Activated CD4-positive, CD25-positive, alpha-beta regulatory T cell treated with anti-CD3 and anti-CD28 coated beads, Interleukin-2, amount 50 U/mL, for 16 hours (primary cell): ENCODE measurements at regions not wholly inside any gene's neighbourhood (a gene's known extent, or its start where the extent isn't known, plus 50 kb on each side); places are given as distances from the start of the nearest gene placed in this dataset.

Source experiments
- DNase-seq: peaks from one replicate; pipeline ENCODE4 v3.0.0-alpha.2; 2020; ENCODE audit warnings: low read depth, low spot score

DNA sequence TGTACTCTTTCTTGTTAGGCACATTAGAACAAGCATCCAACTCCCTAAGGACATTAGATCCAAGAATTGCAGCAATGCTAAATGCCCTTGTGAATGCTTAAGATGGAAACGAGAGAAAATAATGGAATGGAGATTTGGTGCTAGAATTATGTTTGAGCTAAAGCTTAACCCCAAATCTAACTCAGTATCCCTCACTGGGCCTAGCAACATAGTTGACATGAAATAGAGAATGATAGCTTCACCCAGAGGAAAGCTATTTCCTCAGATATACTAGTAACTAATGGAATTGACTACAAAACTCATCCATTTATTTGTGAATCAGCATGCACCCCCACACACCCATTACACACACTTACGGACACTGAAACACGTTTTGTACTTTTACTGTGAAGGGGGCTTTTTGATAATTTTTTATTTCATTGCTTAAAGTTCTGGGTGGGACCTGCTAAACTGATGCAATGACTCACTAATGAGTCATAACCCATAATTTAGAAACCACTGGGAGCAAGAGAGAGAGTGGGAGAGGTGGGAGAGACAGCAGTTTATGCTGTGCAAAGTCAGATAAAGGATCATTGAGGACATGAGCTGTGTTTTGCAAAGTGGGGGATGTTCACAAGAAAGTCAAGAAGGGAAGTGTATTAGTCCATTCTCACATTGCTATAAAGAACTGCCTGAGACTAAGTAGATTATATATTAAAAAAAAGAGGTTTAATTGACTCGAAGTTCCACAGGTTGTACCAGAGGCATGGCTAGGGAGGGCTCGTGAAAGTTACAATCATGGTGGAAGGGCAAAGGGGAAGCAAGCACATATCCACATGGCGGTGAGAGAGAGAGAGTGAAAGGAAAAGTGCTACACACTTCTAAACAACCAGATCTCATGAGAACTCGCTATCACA is 382.7 kb downstream of the SFMBT2 start:
- DNase-seq: no peak

DNA sequence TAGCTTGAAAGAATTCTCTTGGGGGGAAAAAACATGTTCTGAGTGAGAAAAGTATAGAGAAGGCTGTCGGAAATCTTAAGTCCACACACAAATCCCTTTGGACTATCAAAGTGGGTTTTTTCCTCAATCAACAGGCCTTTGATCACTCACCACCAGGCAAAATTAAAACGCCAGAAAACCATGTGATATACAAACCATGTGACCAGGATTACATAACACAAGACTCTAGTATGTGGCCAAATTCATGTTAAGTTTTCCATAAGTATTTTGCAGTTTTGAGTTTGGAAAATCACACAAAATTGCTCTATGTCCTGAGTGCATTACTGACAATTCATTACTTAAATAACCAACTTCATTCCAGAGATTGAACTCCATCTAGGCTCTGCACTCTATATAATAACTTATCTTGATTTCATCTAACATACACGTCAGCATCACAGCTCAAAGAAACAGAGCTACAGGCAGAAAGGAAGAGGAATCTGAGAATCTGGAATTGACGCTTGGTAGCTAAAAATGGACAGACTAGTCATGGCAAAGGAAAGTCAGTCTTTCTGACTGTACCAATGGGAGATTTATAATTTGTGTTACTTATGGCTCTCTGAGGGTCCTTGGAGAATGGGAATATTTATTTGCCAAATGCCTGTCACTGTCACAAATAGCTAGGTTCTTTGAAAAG is 383.5 kb downstream of the SFMBT2 start:
- DNase-seq: no peak

DNA sequence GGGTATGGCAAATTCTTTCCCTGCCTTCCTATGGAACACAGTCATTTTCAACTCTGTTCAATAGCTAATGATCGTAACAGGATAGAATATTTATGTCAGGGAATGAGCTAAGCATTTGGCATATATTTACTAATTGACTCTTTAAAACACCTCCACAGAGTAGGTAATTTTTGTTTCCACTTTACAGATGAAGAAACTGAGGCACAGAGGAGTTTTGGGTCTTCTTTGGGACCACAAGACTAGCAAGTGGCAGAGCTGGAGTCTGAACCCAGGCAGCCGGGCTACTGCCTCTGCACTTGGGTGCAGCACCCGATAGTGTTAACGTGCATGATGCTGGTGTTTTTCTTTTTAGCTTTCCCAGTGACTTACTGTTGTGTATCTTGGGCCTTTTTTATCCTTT is 384.0 kb downstream of the SFMBT2 start:
- DNase-seq: no peak

DNA sequence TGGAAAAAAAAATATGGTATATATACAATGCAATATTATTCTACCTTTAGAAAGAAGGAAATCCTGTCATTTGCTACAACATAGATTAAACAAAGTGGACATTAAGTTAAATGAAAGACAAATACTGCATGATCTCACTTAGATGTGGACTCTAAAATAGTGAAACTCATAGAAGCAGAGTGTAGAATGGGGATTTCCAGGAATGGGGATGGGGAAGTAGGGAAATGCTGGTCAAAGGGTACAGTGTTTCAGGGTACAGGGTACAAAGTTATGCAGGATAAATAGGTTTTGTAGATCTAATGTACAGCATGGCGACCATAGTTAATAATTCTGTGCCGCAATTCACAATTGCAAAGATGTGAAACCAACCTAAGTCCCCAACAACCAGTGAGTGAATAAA is 385.5 kb downstream of the SFMBT2 start:
- no peak for DNase-seq

DNA sequence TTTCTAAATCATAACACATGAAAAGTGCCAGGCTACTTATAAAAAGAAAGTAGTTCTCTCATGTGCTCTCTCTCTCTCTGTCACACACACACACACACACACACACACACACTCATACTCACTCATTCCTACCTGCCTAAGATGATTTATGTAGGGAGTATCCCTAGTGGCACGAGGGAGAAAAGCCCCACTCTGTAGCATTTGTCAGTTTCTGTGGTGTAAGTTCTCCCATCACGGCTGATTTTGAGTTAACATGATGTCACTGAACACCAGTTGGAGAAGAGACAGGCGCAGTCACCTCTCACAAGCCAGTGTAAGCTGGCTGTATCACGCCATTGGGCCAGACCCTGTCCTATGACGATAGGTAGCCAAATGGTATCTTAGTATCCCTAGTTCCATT is 395.4 kb downstream of the SFMBT2 start:
- no peak for DNase-seq

DNA sequence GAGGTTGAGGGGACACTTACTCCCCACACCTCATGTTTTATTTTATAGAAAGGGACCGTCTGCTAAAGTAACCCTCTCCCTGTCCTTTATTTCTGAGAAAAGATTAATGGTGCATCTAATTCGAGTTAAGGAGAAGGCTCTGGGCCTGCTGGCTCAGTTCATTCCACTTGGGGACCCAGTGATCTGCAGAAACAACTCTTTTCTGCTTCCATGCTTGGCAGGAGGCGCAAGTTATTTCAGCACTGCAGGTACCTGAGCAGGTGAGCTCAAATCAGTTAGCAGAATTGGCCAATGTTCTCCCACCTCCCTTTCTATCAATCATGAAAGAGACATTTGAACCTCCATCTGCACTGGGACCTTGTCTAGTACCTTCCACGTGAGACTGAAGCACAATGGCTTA is 396.1 kb downstream of the SFMBT2 start:
- no peak for DNase-seq

DNA sequence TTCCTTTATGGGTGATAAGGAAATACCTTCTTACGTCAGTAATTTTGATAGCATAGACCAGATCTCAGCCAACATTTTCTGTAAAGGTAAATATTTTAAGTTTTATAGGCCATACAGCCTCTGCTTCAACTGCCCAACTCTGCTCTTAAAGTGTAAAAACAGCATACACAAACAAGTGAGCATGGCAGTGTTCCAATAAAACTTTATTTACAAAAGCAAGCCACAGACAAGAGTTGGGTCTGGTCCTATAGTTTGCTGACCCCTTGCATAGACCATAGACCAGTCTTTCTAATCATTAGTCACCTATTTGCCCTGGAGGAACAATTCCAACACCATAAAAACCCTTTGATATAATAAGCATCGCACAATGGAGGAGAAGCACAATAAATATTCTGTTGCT is 398.8 kb downstream of the SFMBT2 start:
- DNase-seq: no peak

GRCh38 chr10:7008645-7009044 is 402.2 kb downstream of the SFMBT2 start:
- DNase-seq: no peak

- no peak for DNase-seq
Observed at GRCh38 chr10:7007600-7008190, 403.1 kb downstream of the SFMBT2 start.

DNA sequence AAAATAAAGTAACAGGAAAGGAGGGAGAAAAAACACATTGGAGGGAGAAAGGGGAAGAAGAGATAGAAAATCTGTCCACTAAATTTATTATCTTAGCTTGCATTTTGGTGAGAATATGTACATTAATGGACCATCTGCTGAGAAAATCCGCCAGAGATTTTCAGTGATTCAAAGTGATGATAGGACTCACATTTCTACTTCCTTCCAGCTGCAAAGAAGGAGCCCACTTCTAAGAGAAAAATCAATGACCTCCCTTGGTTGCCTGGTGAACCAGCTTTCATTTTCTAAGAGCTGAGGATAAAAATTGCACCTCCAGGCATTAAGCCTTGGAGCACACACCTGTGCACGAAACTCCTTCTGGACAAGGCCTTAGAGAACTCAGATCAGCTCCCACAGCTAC is 404.3 kb downstream of the SFMBT2 start:
- DNase-seq: no peak

GRCh38 chr10:7003831-7004395 is 406.9 kb downstream of the SFMBT2 start:
- DNase-seq: no peak

DNA sequence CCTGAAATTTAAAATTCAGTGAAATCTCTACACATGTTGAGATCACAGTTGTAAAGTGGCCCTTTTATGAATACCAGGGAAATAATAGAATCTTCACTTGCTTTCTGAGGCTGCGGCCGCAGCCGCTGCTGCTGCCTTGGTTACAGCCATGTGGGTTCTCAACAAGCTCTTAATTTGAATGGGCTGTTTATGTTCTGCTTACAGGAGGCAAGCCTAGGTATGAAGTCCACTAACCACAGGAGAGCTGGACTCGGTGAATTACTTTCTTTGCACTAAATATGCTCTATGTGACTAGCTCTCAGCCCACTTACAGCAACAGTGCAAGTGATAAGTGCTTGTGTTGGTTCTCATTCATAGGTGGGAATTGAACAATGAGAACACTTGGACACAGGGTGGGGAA is 410.8 kb downstream of the SFMBT2 start:
- no peak for DNase-seq

DNA sequence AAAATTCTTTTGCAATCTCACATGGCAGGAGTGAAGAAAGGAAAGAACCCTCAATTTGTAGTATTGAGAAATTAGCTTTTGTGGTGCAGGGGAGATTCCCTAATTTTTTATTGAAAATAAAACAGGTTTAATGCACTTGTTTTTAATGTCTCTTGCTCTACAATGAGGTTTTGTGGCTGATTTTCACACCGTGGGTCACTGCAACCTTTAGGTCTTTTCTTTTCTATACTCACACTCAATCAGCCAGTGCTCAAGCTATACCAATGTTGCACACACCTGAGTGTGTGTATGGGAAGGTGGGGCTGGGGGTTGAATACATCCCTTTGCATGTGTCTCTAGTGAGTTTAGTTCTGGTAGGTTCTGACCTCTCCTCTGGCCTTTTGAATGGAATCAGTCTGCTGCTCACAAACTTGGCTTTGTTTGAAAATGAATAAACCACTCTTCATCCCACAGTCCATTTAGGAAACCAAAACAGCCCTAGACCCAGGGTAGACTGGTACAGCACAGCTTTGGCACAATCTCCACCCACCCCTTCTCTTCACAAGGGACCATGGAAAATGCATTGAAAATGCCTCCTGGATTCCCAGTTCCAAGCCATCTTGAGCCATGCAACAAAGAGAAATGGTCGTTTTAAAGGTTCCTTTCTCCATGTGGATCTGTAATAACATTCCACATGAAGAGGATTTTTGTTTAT is 411.5 kb downstream of the SFMBT2 start:
- no peak for DNase-seq

GRCh38 chr10:6997509-6997908 is 413.3 kb downstream of the SFMBT2 start:
- no peak for DNase-seq

GRCh38 chr10:6996431-6996830 is 414.4 kb downstream of the SFMBT2 start:
- DNase-seq: no peak

DNA sequence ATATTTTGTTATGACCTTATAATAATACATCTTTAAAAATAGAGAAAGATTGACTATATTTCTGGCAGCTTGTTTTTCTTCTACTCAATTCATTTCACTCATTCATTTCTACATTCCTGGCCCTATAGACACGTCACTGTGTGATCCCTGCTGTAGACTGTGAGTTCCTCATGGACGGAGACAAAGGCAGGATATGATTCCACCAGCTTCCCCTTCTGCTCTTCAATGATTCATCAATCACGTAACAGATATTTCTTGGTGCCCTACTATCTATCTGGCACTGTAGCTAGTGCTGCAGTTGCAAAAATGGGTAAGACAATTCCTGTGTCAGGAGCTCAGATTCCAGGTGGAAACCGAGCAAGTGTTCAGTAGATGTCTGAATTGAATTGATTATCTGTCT is 415.0 kb downstream of the SFMBT2 start:
- DNase-seq: no peak

GRCh38 chr10:6995341-6995740 is 415.3 kb upstream of the PRKCQ start:
- no peak for DNase-seq

- DNase-seq: no peak
Observed at GRCh38 chr10:6990891-6991290, 410.8 kb upstream of the PRKCQ start.

GRCh38 chr10:6988654-6989053 is 408.6 kb upstream of the PRKCQ start:
- no peak for DNase-seq

DNA sequence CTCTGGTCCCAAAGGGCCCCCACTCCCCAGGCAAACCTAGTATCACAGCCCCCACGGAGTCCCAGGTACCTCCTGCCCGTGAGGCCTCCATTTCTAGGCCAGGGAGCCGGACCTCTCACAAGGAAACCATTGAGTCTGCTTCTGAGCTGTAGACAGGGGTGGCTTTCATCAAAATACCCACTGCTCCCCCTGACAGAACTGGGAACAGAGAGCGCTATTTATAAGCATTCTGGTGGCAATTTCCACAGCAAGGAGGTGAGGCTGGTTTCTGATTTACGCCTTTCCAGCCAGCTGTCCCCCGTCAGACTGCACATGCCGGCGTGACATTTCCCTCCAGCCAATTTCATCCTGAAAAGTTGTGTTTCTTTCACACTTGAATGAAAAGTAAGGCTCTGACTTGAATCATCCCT is 407.5 kb upstream of the PRKCQ start:
- DNase-seq: no peak

- no peak for DNase-seq
Observed at GRCh38 chr10:6986927-6987326, 406.9 kb upstream of the PRKCQ start.

DNA sequence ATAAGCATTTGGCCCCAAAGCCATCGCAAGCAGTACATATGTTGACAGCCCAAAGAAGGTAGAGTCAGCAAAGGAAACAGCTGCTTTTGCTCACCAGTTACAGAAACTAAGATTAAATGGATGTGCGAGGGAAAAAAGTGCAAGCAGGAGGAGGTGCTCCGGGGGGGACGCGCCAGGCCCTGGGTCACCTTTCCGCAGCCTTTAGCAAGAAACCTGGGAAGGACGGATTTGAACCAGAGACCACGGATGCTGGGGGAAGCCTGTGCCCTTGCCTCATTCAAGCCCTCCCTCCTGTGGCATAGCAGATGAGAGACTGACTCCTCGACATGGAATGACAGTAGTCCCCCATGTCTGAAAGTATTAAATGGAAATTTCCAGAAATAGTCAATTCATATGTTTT is 405.6 kb upstream of the PRKCQ start:
- no peak for DNase-seq
